Loucy (cell line): ENCODE measurements at regions not wholly inside any gene's neighbourhood (a gene's known extent, or its start where the extent isn't known, plus 50 kb on each side); places are given as distances from the start of the nearest gene placed in this dataset.

Experiments used
- EZH2phosphoT487 ChIP-seq: fragments of 200-600 bp; IDR thresholded peaks from 2 replicates; pipeline ENCODE4 v1.6.1; 2018; ENCODE audit warnings: antibody characterized with exemption, mild to moderate bottlenecking, moderate library complexity, borderline replicate concordance
- TF ChIP-seq, protein P1 (sequence below): fragments of 200-600 bp; sonication (generic); conservative IDR thresholded peaks from 2 replicates; pipeline ENCODE4 v1.5.1; 2014; ENCODE audit warnings: mild to moderate bottlenecking, antibody characterized with exemption, low read length

DNA sequence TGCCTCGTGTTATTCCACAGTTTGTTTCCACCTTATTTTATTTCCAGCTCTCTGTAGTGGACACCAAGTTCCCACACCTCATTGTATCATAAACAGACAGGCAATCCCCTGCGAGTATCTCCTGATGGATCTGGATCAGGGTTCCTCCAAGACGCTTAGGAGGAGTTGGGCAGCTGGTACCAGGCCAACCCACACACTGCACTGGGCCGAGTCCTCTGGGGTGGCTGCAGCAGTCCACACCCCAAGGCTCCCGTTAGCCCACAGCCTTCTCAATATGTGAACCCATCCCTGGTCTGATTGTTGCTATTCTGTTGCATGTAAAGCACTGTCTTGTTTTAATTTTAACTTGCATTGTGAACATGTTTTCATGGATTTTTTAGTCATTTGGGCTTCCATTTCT is 178.8 kb upstream of the RAB6C start:
- TF ChIP-seq, protein P1, sequence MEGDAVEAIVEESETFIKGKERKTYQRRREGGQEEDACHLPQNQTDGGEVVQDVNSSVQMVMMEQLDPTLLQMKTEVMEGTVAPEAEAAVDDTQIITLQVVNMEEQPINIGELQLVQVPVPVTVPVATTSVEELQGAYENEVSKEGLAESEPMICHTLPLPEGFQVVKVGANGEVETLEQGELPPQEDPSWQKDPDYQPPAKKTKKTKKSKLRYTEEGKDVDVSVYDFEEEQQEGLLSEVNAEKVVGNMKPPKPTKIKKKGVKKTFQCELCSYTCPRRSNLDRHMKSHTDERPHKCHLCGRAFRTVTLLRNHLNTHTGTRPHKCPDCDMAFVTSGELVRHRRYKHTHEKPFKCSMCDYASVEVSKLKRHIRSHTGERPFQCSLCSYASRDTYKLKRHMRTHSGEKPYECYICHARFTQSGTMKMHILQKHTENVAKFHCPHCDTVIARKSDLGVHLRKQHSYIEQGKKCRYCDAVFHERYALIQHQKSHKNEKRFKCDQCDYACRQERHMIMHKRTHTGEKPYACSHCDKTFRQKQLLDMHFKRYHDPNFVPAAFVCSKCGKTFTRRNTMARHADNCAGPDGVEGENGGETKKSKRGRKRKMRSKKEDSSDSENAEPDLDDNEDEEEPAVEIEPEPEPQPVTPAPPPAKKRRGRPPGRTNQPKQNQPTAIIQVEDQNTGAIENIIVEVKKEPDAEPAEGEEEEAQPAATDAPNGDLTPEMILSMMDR, result no peak
- TF ChIP-seq EZH2phosphoT487, result no peak
